Stimulated activated naive CD8-positive, alpha-beta T cell treated with anti-CD3 and anti-CD28 coated beads, Interleukin-15, Interleukin-2, amounts not matched to agents 100 U/mL and 50 U/mL, for 24 hours (primary cell): ENCODE measurements at regions not wholly inside any gene's neighbourhood (a gene's known extent, or its start where the extent isn't known, plus 50 kb on each side); places are given as distances from the start of the nearest gene placed in this dataset.
"Not testable (repeated sequence)": the region's sequence is repeated elsewhere in the genome, so short reads cannot be mapped to it uniquely, and the experiment has no call there.

Experiments used
- ATAC-seq: fragments of 150-1000 bp; cut with Tn5 transposase; one replicate; pipeline ENCODE4 v1.10.0; 2021
- DNase-seq: peaks from one replicate; pipeline ENCODE4 v3.0.0; 2021

- ATAC-seq: not testable (repeated sequence)
These were observed 112.6 kb upstream of the EGR2 start for GRCh38 chr10:62928763-62929162.

GRCh38 chr10:62926407-62926806 lies 110.2 kb upstream of the EGR2 start:
- ATAC-seq (no peak), DNase-seq (no peak)

More at GRCh38 chr10:62928763-62929162, 112.6 kb upstream of the EGR2 start:
- DNase-seq: not testable (repeated sequence)

GRCh38 chr10:62924344-62924748 lies 108.2 kb upstream of the EGR2 start:
- ATAC-seq (no peak), DNase-seq (no peak)

GRCh38 chr10:62919776-62920175 lies 103.6 kb upstream of the EGR2 start:
- DNase-seq: no peak
- ATAC-seq: no peak

GRCh38 chr10:62917475-62918238 lies 101.5 kb upstream of the EGR2 start:
- no peak for ATAC-seq
- DNase-seq: no peak

GRCh38 chr10:62916141-62916603 lies 100.0 kb upstream of the EGR2 start:
- ATAC-seq: no peak
- no peak for DNase-seq

- ATAC-seq (no peak), DNase-seq (no peak)
These were observed 99.0 kb upstream of the EGR2 start for GRCh38 chr10:62915158-62915557.

GRCh38 chr10:62912086-62912485 lies 95.9 kb upstream of the EGR2 start:
- no peak for DNase-seq

GRCh38 chr10:62911210-62911963 lies 95.2 kb upstream of the EGR2 start:
- DNase-seq (no peak), ATAC-seq (no peak)

More at GRCh38 chr10:62912086-62912485, 95.9 kb upstream of the EGR2 start:
- no peak for ATAC-seq

GRCh38 chr10:62907470-62908212 lies 91.5 kb upstream of the EGR2 start:
- DNase-seq (no peak), ATAC-seq (no peak)

GRCh38 chr10:62904281-62904875 lies 88.2 kb upstream of the EGR2 start:
- ATAC-seq (no peak), DNase-seq (no peak)

GRCh38 chr10:62903828-62904227 lies 87.7 kb upstream of the EGR2 start:
- ATAC-seq (no peak), DNase-seq (no peak)

- peak; percentile 36 for ATAC-seq
- no peak for DNase-seq
These were observed 84.8 kb upstream of the EGR2 start for GRCh38 chr10:62900829-62901571.

- no peak for ATAC-seq
- no peak for DNase-seq
These were observed 83.1 kb upstream of the EGR2 start for GRCh38 chr10:62899311-62899710.

- DNase-seq: no peak
- no peak for ATAC-seq
These were observed 78.9 kb upstream of the EGR2 start for GRCh38 chr10:62895063-62895462.

GRCh38 chr10:62894156-62894555 lies 78.0 kb upstream of the EGR2 start:
- DNase-seq: no peak
- no peak for ATAC-seq

- no peak for DNase-seq
- ATAC-seq: no peak
These were observed 76.9 kb upstream of the EGR2 start for GRCh38 chr10:62893036-62893435.

GRCh38 chr10:62890395-62890794 lies 74.2 kb upstream of the EGR2 start:
- no peak for ATAC-seq
- DNase-seq: no peak

- ATAC-seq (no peak), DNase-seq (no peak)
These were observed 71.5 kb upstream of the EGR2 start for GRCh38 chr10:62887642-62888041.

GRCh38 chr10:62885684-62886461 lies 69.7 kb upstream of the EGR2 start:
- ATAC-seq (no peak), DNase-seq (no peak)

- no peak for ATAC-seq
- DNase-seq: no peak
These were observed 64.0 kb upstream of the EGR2 start for GRCh38 chr10:62880162-62880561.
